LoVo (cell line): ENCODE measurements at regions not wholly inside any gene's neighbourhood (a gene's known extent, or its start where the extent isn't known, plus 50 kb on each side); places are given as distances from the start of the nearest gene placed in this dataset.
A peak's percentile ranks its signal among the peaks of the same experiment; 100 is the strongest.

Source experiments
- DNase-seq: peaks from one replicate; pipeline ENCODE4 v3.0.0-alpha.2; 2016; ENCODE audit warnings: low spot score

GRCh38 chr9:85260275-85260845, 481.4 kb downstream of the AGTPBP1 start:
- DNase-seq = no peak

GRCh38 chr9:85258823-85259370, 482.9 kb downstream of the AGTPBP1 start:
- DNase-seq = peak; percentile 9

- DNase-seq = no peak
These were observed 483.5 kb downstream of the AGTPBP1 start for GRCh38 chr9:85258236-85258635.

- DNase-seq = no peak
These were observed 492.5 kb downstream of the AGTPBP1 start for GRCh38 chr9:85249313-85249621.

GRCh38 chr9:85248514-85249312, 493.0 kb downstream of the AGTPBP1 start:
- peak; percentile 13 for DNase-seq

- DNase-seq = no peak
These were observed 495.2 kb downstream of the AGTPBP1 start for GRCh38 chr9:85246541-85246940.

- no peak for DNase-seq
These were observed 496.9 kb downstream of the AGTPBP1 start for GRCh38 chr9:85244856-85245255.

GRCh38 chr9:85243977-85244376, 497.8 kb downstream of the AGTPBP1 start:
- no peak for DNase-seq

- no peak for DNase-seq
These were observed 504.3 kb downstream of the AGTPBP1 start for GRCh38 chr9:85237478-85237877.

- no peak for DNase-seq
These were observed 511.7 kb downstream of the AGTPBP1 start for GRCh38 chr9:85230081-85230480.

GRCh38 chr9:85228111-85228855, 513.5 kb downstream of the AGTPBP1 start:
- no peak for DNase-seq

- DNase-seq = no peak
These were observed 516.6 kb downstream of the AGTPBP1 start for GRCh38 chr9:85225180-85225579.

- peak; percentile 49 for DNase-seq
These were observed 517.0 kb downstream of the AGTPBP1 start for GRCh38 chr9:85224729-85225128.

GRCh38 chr9:85224301-85224700, 517.5 kb downstream of the AGTPBP1 start:
- no peak for DNase-seq

- no peak for DNase-seq
These were observed 518.1 kb downstream of the AGTPBP1 start for GRCh38 chr9:85223506-85224125.

GRCh38 chr9:85216601-85217000, 525.2 kb downstream of the AGTPBP1 start:
- DNase-seq = no peak

- DNase-seq = no peak
These were observed 525.8 kb downstream of the AGTPBP1 start for GRCh38 chr9:85215961-85216360.

GRCh38 chr9:85215416-85215815, 526.3 kb downstream of the AGTPBP1 start:
- DNase-seq = no peak

- no peak for DNase-seq
These were observed 527.8 kb downstream of the AGTPBP1 start for GRCh38 chr9:85213650-85214607.

GRCh38 chr9:85212887-85213286, 528.9 kb downstream of the AGTPBP1 start:
- DNase-seq = peak; percentile 55

- peak; percentile 46 for DNase-seq
These were observed 529.5 kb downstream of the AGTPBP1 start for GRCh38 chr9:85212209-85212608.
